NCI-H1105 treated with DMSO at 0.1 percent for 48 hours (cell line): ENCODE measurements at regions not wholly inside any gene's neighbourhood (a gene's known extent, or its start where the extent isn't known, plus 50 kb on each side); places are given as distances from the start of the nearest gene placed in this dataset.
"Not testable (repeated sequence)": the region's sequence is repeated elsewhere in the genome, so short reads cannot be mapped to it uniquely, and the experiment has no call there.

Source experiments
- DNase-seq: peaks from one replicate; lab custom pipeline; 2025; lab: John Stamatoyannopoulos, UW

GRCh38 chr2:190150413-190150812 is 87.9 kb upstream of the MSTN start:
- DNase-seq: no peak

- DNase-seq: no peak
These were observed 87.4 kb upstream of the MSTN start for GRCh38 chr2:190149908-190150307.

GRCh38 chr2:190149200-190149599 is 86.7 kb upstream of the MSTN start:
- DNase-seq: no peak

GRCh38 chr2:190146109-190146508 is 83.6 kb upstream of the MSTN start:
- DNase-seq: not testable (repeated sequence)

- DNase-seq: not testable (repeated sequence)
These were observed 77.9 kb upstream of the MSTN start for GRCh38 chr2:190140474-190140873.

- DNase-seq: no peak
These were observed 76.8 kb upstream of the MSTN start for GRCh38 chr2:190139371-190139770.

GRCh38 chr2:190138032-190138431 is 75.5 kb upstream of the MSTN start:
- no peak for DNase-seq

- no peak for DNase-seq
These were observed 75.0 kb upstream of the MSTN start for GRCh38 chr2:190137561-190137960.

- no peak for DNase-seq
These were observed 74.3 kb upstream of the MSTN start for GRCh38 chr2:190136825-190137224.

GRCh38 chr2:190136259-190136658 is 73.7 kb upstream of the MSTN start:
- DNase-seq: peak; percentile 8

- no peak for DNase-seq
These were observed 67.1 kb upstream of the MSTN start for GRCh38 chr2:190129421-190130199.

- DNase-seq: no peak
These were observed 65.1 kb upstream of the MSTN start for GRCh38 chr2:190127651-190128050.

- no peak for DNase-seq
These were observed 64.3 kb upstream of the MSTN start for GRCh38 chr2:190126798-190127197.

- no peak for DNase-seq
These were observed 61.4 kb upstream of the MSTN start for GRCh38 chr2:190123956-190124355.

GRCh38 chr2:190121971-190122370 is 59.4 kb upstream of the MSTN start:
- peak; percentile 0 for DNase-seq

GRCh38 chr2:190121305-190121704 is 58.8 kb upstream of the MSTN start:
- no peak for DNase-seq

- no peak for DNase-seq
These were observed 57.5 kb upstream of the MSTN start for GRCh38 chr2:190119923-190120590.

- no peak for DNase-seq
These were observed 56.7 kb upstream of the MSTN start for GRCh38 chr2:190119257-190119656.

- DNase-seq: no peak
These were observed 54.8 kb upstream of the MSTN start for GRCh38 chr2:190117305-190117704.

- DNase-seq: no peak
These were observed 50.5 kb upstream of the MSTN start for GRCh38 chr2:190113000-190113399.
